HepG2 (cell line): ENCODE measurements at regions not wholly inside any gene's neighbourhood (a gene's known extent, or its start where the extent isn't known, plus 50 kb on each side); places are given as distances from the start of the nearest gene placed in this dataset.

ENCODE experiments used
- IRX3 ChIP-seq: sonication (generic); formaldehyde crosslinking; IDR thresholded peaks from 2 replicates; pipeline ENCODE4 v1.8.1; 2023; ENCODE audit warnings: mild to moderate bottlenecking, low read depth, missing genetic modification reagents, borderline replicate concordance
- KMT2B ChIP-seq: IDR thresholded peaks from 2 replicates; pipeline ENCODE4 v1.6.1; 2016; ENCODE audit warnings: missing genetic modification reagents, missing compliant biosample characterization
- MED8 ChIP-seq: sonication (generic); formaldehyde crosslinking; IDR thresholded peaks from 2 replicates; pipeline ENCODE4 v1.8.1; 2023; ENCODE audit warnings: mild to moderate bottlenecking, missing genetic modification reagents; ENCODE audit not compliant: insufficient replicate concordance
- PHF20 ChIP-seq: sonication (generic); formaldehyde crosslinking; IDR thresholded peaks from 2 replicates; pipeline ENCODE4 v1.5.0; 2020; ENCODE audit warnings: mild to moderate bottlenecking, missing genetic modification reagents
- POLR2AphosphoS5 ChIP-seq: IDR thresholded peaks from 2 replicates; pipeline ENCODE4 v1.6.1; 2012; ENCODE audit warnings: low read depth, low read length
- POLR2G ChIP-seq: fragments of 200-400 bp; formaldehyde crosslinking; IDR thresholded peaks from 2 replicates; pipeline ENCODE4 v1.6.1; 2018; ENCODE audit warnings: mild to moderate bottlenecking, low read depth, low read length, moderate library complexity
- RBFOX2 ChIP-seq: fragments of 200-400 bp; formaldehyde crosslinking; IDR thresholded peaks from 2 replicates; pipeline ENCODE4 v1.6.1; 2017; ENCODE audit warnings: low read depth, mild to moderate bottlenecking, low read length
- ZHX2 ChIP-seq, 2 experiments: sonication (generic) in 1 of 2; formaldehyde crosslinking in 1 of 2; IDR thresholded peaks; 2 replicates each; pipeline versions ENCODE4 v1.6.1 to v1.9.0; 2014 to 2022; ENCODE audit warnings: antibody characterized with exemption in 1 of 2, borderline replicate concordance in 1 of 2, inconsistent platforms in 1 of 2, low read depth in 1 of 2, missing genetic modification reagents in 1 of 2
- ZKSCAN1 ChIP-seq: fragments of 150-350 bp; IDR thresholded peaks from 2 replicates; pipeline ENCODE4 v1.6.1; 2014; ENCODE audit warnings: low read length
- ZNF609 ChIP-seq: sonication (generic); formaldehyde crosslinking; IDR thresholded peaks from 2 replicates; pipeline ENCODE4 v1.4.0; 2020; ENCODE audit warnings: mild to moderate bottlenecking, missing genetic modification reagents, borderline replicate concordance

GRCh38 chrX:109830157-109830703, 97.2 kb upstream of the ACSL4 start (continued):
- no peak for TF ChIP-seq ZHX2 (IDR thresholded peaks at IDR 0.05; ENCODE audit: low read depth)
- no peak for TF ChIP-seq ZHX2 (CRISPR knock-in tag; IDR thresholded peaks at IDR 0.05; ENCODE audit: borderline replicate concordance)
- TF ChIP-seq POLR2AphosphoS5: peak; percentile 64
- TF ChIP-seq ZKSCAN1: no peak
- no peak for TF ChIP-seq IRX3
- 0 out of 2 replicates have a peak, but pooled peaks have one; percentile 23 for TF ChIP-seq KMT2B (CRISPR knock-in tag)
- no peak for TF ChIP-seq PHF20 (CRISPR knock-in tag)
- TF ChIP-seq MED8 (CRISPR knock-in tag): peak; percentile 16
- peak; percentile 63 for TF ChIP-seq POLR2G
- TF ChIP-seq RBFOX2: 0 out of 2 replicates have a peak, but pooled peaks have one; percentile 43
- no peak for TF ChIP-seq ZNF609
- TF ChIP-seq, all 625 proteins: peak for 9
